MCF 10A (cell line): ENCODE measurements at regions not wholly inside any gene's neighbourhood (a gene's known extent, or its start where the extent isn't known, plus 50 kb on each side); places are given as distances from the start of the nearest gene placed in this dataset.

Source experiments
- BruUV-seq: library from RNA; stranded (reverse); fragments of 400-500 nt; replicated peaks from 2 replicates; lab custom pipeline; 2021; lab: Mats Ljungman, UMichigan
- CTCF ChIA-PET: fragments of 300-600 bp; sonication (Branson Sonifier 250); formaldehyde crosslinking; extraction: SDS; loops from one replicate; lab custom pipeline; 2021; ENCODE audit warnings: antibody characterized with exemption, inconsistent platforms; lab: Yijun Ruan, JAX
- POLR2A ChIA-PET: fragments of 300-600, 350-650 bp; sonication (Branson Sonifier 250); formaldehyde crosslinking; extraction: SDS; loops from one replicate; lab custom pipeline; 2020; ENCODE audit warnings: antibody characterized with exemption, inconsistent platforms; lab: Yijun Ruan, JAX
- DNase-seq: peaks from one replicate; pipeline ENCODE4 v3.0.0-alpha.2; 2018; ENCODE audit not compliant: unreplicated experiment
- H3K27ac Mint-ChIP-seq: one replicate; pipeline ENCODE4 v1.8.0; 2022; ENCODE audit warnings: mild to moderate bottlenecking, low read depth, mixed read lengths; ENCODE audit not compliant: unreplicated experiment
- H3K27me3 Mint-ChIP-seq: one replicate; pipeline ENCODE4 v1.8.0; 2022; ENCODE audit warnings: mixed read lengths; ENCODE audit not compliant: insufficient read depth, unreplicated experiment
- H3K36me3 Mint-ChIP-seq: one replicate; pipeline ENCODE4 v1.8.0; 2022; ENCODE audit warnings: mild to moderate bottlenecking, moderate library complexity, mixed read lengths; ENCODE audit not compliant: insufficient read depth, unreplicated experiment
- H3K4me1 Mint-ChIP-seq: one replicate; pipeline ENCODE4 v1.8.0; 2022; ENCODE audit warnings: mixed read lengths; ENCODE audit not compliant: insufficient read depth, unreplicated experiment
- H3K4me3 Mint-ChIP-seq: one replicate; pipeline ENCODE4 v1.8.0; 2022; ENCODE audit warnings: mild to moderate bottlenecking, moderate library complexity, mixed read lengths; ENCODE audit not compliant: unreplicated experiment
- H3K9me3 Mint-ChIP-seq: one replicate; pipeline ENCODE4 v1.8.0; 2022; ENCODE audit warnings: mixed read lengths; ENCODE audit not compliant: unreplicated experiment
- CTCF ChIP-seq: fragments of 200-600 bp; IDR thresholded peaks from one replicate; pipeline ENCODE4 v1.8.0; 2022; ENCODE audit warnings: antibody characterized with exemption, mild to moderate bottlenecking; ENCODE audit not compliant: unreplicated experiment
- intact Hi-C: fragments of 100-400 bp; cut with micrococcal nuclease; formaldehyde crosslinking; loops from 2 replicates; pipeline ENCODE4 v1.14.1; 2022

GRCh38 chr5:88984040-88984439, 101.1 kb upstream of the MEF2C start:
- Mint-ChIP-seq H3K4me1 (no peaks in the 10 kb centered on the region), H3K36me3 (no peaks in the 10 kb centered on the region), H3K9me3 (peaks cover 7% of the 10 kb centered on the region), H3K27me3 (no peaks in the 10 kb centered on the region), H3K4me3 (no peak overlapping the region), H3K27ac (no peak overlapping the region)
- no TSS peak for BruUV-seq
- DNase-seq = no peak
- intact Hi-C loops = no loop called here
- CTCF ChIA-PET = interaction anchor here (0.6 kb wide), 1 partner anchor 1360 kb away, joined by 3 read pairs; no protein-coding TSS in a partner anchor
- TF ChIP-seq CTCF = no peak
- POLR2A ChIA-PET = no interaction called here

- H3K4me3 Mint-ChIP-seq = no peak overlapping the region
- H3K36me3 Mint-ChIP-seq = no peaks in the 10 kb centered on the region
- DNase-seq = no peak
- H3K27me3 Mint-ChIP-seq = peaks cover 13% of the 10 kb centered on the region
- no peak for TF ChIP-seq CTCF
- CTCF ChIA-PET = no interaction called here
- intact Hi-C loops = loop anchor here (5.0 kb wide), 1 partner anchor 108 kb away; no protein-coding TSS in a partner anchor
- no peaks in the 10 kb centered on the region for H3K4me1 Mint-ChIP-seq
- no peak overlapping the region for H3K27ac Mint-ChIP-seq
- no peaks in the 10 kb centered on the region for H3K9me3 Mint-ChIP-seq
- BruUV-seq = no TSS peak
- POLR2A ChIA-PET = no interaction called here
Measured at GRCh38 chr5:88979726-88980125, 96.7 kb upstream of the MEF2C start.

GRCh38 chr5:88979244-88979643, 96.3 kb upstream of the MEF2C start:
- Mint-ChIP-seq H3K27ac (no peak overlapping the region), H3K27me3 (peaks cover 13% of the 10 kb centered on the region), H3K4me3 (no peak overlapping the region), H3K9me3 (no peaks in the 10 kb centered on the region), H3K36me3 (no peaks in the 10 kb centered on the region), H3K4me1 (no peaks in the 10 kb centered on the region)
- no peak for TF ChIP-seq CTCF
- no peak for DNase-seq
- BruUV-seq = no TSS peak
- POLR2A ChIA-PET = no interaction called here
- intact Hi-C loops = loop anchor here (5.0 kb wide), 1 partner anchor 108 kb away; no protein-coding TSS in a partner anchor
- CTCF ChIA-PET = interaction anchor here (0.6 kb wide), 1 partner anchor 45 kb away, joined by 3 read pairs; no protein-coding TSS in a partner anchor

GRCh38 chr5:88976914-88977313, 93.9 kb upstream of the MEF2C start:
- Mint-ChIP-seq H3K36me3 (no peaks in the 10 kb centered on the region), H3K4me1 (no peaks in the 10 kb centered on the region), H3K9me3 (no peaks in the 10 kb centered on the region), H3K27me3 (peaks cover 13% of the 10 kb centered on the region), H3K27ac (no peak overlapping the region), H3K4me3 (no peak overlapping the region)
- DNase-seq = no peak
- TF ChIP-seq CTCF = no peak
- BruUV-seq = no TSS peak
- ChIA-PET POLR2A (no interaction called here), CTCF (no interaction called here)
- intact Hi-C loops = loop anchor here (5.0 kb wide), 1 partner anchor 110 kb away; no protein-coding TSS in a partner anchor
